ENCODE measurements at regions not wholly inside any gene's neighbourhood (a gene's known extent, or its start where the extent isn't known, plus 50 kb on each side); places are given as distances from the start of the nearest gene placed in this dataset.

DNA sequence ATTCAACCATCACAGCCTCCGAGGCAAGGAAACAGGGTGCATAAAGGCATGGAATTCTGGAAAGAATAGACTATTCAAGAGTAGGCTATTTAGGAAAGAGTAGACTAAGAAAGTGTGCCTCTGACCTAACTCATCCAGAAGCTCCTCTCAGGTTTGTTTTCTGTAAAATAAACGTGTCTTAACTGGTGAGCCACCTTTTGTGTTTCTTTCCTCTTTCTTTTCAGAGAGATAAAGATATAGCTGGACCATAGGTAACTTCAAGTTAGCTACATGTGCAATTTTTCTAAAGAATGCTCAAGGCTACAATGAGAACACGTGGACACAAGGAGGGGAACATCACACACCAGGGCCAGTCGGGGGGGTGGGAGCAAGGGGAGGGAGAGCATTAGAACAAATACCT, 577.0 kb downstream of the TYW1 start:
- H3K4me3 ChIP-seq (IDR thresholded peaks at IDR 0.05; ENCODE audit: insufficient read depth, low read depth, low read length), result no peak overlapping the region
- no peaks in the 10 kb centered on the region for H3K36me3 ChIP-seq (ENCODE audit: insufficient read depth)
- no peaks in the 10 kb centered on the region for H3K4me1 ChIP-seq (ENCODE audit: low read depth, poor library complexity, severe bottlenecking)
- H3K4me2 ChIP-seq, result no peak overlapping the region
- H2AFZ ChIP-seq (ENCODE audit: low read depth), result no peak overlapping the region
- no peak overlapping the region for H3K9ac ChIP-seq
- no peak overlapping the region for H3K27ac ChIP-seq
- no peaks in the 10 kb centered on the region for H3K79me2 ChIP-seq (ENCODE audit: insufficient read depth, low read depth)
- no peaks in the 10 kb centered on the region for H3K27me3 ChIP-seq (ENCODE audit: insufficient read depth, low read depth)
- TF ChIP-seq, protein P1, sequence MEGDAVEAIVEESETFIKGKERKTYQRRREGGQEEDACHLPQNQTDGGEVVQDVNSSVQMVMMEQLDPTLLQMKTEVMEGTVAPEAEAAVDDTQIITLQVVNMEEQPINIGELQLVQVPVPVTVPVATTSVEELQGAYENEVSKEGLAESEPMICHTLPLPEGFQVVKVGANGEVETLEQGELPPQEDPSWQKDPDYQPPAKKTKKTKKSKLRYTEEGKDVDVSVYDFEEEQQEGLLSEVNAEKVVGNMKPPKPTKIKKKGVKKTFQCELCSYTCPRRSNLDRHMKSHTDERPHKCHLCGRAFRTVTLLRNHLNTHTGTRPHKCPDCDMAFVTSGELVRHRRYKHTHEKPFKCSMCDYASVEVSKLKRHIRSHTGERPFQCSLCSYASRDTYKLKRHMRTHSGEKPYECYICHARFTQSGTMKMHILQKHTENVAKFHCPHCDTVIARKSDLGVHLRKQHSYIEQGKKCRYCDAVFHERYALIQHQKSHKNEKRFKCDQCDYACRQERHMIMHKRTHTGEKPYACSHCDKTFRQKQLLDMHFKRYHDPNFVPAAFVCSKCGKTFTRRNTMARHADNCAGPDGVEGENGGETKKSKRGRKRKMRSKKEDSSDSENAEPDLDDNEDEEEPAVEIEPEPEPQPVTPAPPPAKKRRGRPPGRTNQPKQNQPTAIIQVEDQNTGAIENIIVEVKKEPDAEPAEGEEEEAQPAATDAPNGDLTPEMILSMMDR (conservative IDR thresholded peaks at IDR 0.05; ENCODE audit: low read depth, low read length), result no peak
- H4K20me1 ChIP-seq (ENCODE audit: insufficient read depth), result no peaks in the 10 kb centered on the region

- Histone ChIP-seq H3K27ac (no peak overlapping the region), H4K20me1 (ENCODE audit: insufficient read depth) (no peaks in the 10 kb centered on the region), H3K4me3 (IDR thresholded peaks at IDR 0.05; ENCODE audit: insufficient read depth, low read depth, low read length) (no peak overlapping the region), H3K9ac (no peak overlapping the region), H3K4me1 (ENCODE audit: low read depth, poor library complexity, severe bottlenecking) (no peaks in the 10 kb centered on the region), H3K79me2 (ENCODE audit: insufficient read depth, low read depth) (no peaks in the 10 kb centered on the region), H3K27me3 (ENCODE audit: insufficient read depth, low read depth) (no peaks in the 10 kb centered on the region), H2AFZ (ENCODE audit: low read depth) (no peak overlapping the region), H3K36me3 (ENCODE audit: insufficient read depth) (no peaks in the 10 kb centered on the region), H3K4me2 (no peak overlapping the region)
- TF ChIP-seq, protein P1 (conservative IDR thresholded peaks at IDR 0.05; ENCODE audit: low read depth, low read length), result no peak
Measured at GRCh38 chr7:67588631-67589030, 592.0 kb downstream of the TYW1 start.

- TF ChIP-seq, protein P1 (conservative IDR thresholded peaks at IDR 0.05; ENCODE audit: low read depth, low read length), result no peak
- Histone ChIP-seq H3K4me1 (ENCODE audit: low read depth, poor library complexity, severe bottlenecking) (no peaks in the 10 kb centered on the region), H4K20me1 (ENCODE audit: insufficient read depth) (no peaks in the 10 kb centered on the region)
Measured at GRCh38 chr7:67589183-67589582, 592.5 kb downstream of the TYW1 start.

DNA sequence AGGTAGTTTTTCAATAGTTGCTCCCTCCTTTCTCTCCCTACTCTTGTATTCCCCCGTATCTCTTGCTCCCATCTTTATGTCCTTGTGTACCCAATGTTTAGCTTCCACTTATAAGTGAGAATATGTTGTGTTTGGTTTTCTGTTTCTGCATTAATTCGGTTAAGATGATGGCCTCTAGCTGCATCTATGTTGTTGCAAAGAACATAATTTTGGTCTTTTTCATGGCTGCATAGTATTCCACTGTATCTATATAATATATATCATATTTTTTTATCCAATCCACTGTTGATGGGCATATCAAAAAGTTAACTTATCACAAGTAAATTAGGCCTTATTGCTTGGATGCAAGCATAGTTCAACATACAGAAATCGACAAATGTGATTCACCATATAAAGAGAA, 594.0 kb downstream of the TYW1 start:
- Histone ChIP-seq H4K20me1 (ENCODE audit: insufficient read depth) (no peaks in the 10 kb centered on the region), H3K27me3 (ENCODE audit: insufficient read depth, low read depth) (no peaks in the 10 kb centered on the region), H3K4me3 (IDR thresholded peaks at IDR 0.05; ENCODE audit: insufficient read depth, low read depth, low read length) (no peak overlapping the region), H3K79me2 (ENCODE audit: insufficient read depth, low read depth) (no peaks in the 10 kb centered on the region), H2AFZ (ENCODE audit: low read depth) (no peak overlapping the region), H3K36me3 (ENCODE audit: insufficient read depth) (no peaks in the 10 kb centered on the region), H3K4me1 (ENCODE audit: low read depth, poor library complexity, severe bottlenecking) (no peaks in the 10 kb centered on the region), H3K27ac (no peak overlapping the region), H3K4me2 (no peak overlapping the region), H3K9ac (no peak overlapping the region)
- TF ChIP-seq, protein P1 (conservative IDR thresholded peaks at IDR 0.05; ENCODE audit: low read depth, low read length), result no peak

More at GRCh38 chr7:67589183-67589582, 592.5 kb downstream of the TYW1 start:
- Histone ChIP-seq H3K27me3 (ENCODE audit: insufficient read depth, low read depth) (no peaks in the 10 kb centered on the region), H3K36me3 (ENCODE audit: insufficient read depth) (no peaks in the 10 kb centered on the region), H3K9ac (no peak overlapping the region), H2AFZ (ENCODE audit: low read depth) (no peak overlapping the region), H3K27ac (no peak overlapping the region), H3K4me2 (no peak overlapping the region), H3K4me3 (IDR thresholded peaks at IDR 0.05; ENCODE audit: insufficient read depth, low read depth, low read length) (no peak overlapping the region), H3K79me2 (ENCODE audit: insufficient read depth, low read depth) (no peaks in the 10 kb centered on the region)
